ENCODE measurements at regions not wholly inside any gene's neighbourhood (a gene's known extent, or its start where the extent isn't known, plus 50 kb on each side); places are given as distances from the start of the nearest gene placed in this dataset.

GRCh38 chr5:107231191-107231590 lies 439.5 kb downstream of the EFNA5 start:
- H3K9me3 Mint-ChIP-seq, result no peaks in the 10 kb centered on the region
- no peaks in the 10 kb centered on the region for H3K36me3 Mint-ChIP-seq (ENCODE audit: insufficient read depth)
- no peak overlapping the region for H3K4me3 Mint-ChIP-seq
- no peaks in the 10 kb centered on the region for H3K4me1 Mint-ChIP-seq (ENCODE audit: low read depth)
- no peaks in the 10 kb centered on the region for H3K27me3 Mint-ChIP-seq (ENCODE audit: low read depth)
- ATAC-seq (no peak), DNase-seq (no peak)

GRCh38 chr5:107230367-107230766 lies 440.4 kb downstream of the EFNA5 start:
- H3K27me3 Mint-ChIP-seq (ENCODE audit: low read depth), result no peaks in the 10 kb centered on the region
- DNase-seq, result no peak
- no peaks in the 10 kb centered on the region for H3K9me3 Mint-ChIP-seq
- ATAC-seq, result no peak
- H3K36me3 Mint-ChIP-seq (ENCODE audit: insufficient read depth), result no peaks in the 10 kb centered on the region
- H3K4me3 Mint-ChIP-seq, result no peak overlapping the region
- no peaks in the 10 kb centered on the region for H3K4me1 Mint-ChIP-seq (ENCODE audit: low read depth)

- Mint-ChIP-seq H3K4me3 (no peak overlapping the region), H3K27me3 (ENCODE audit: low read depth) (no peaks in the 10 kb centered on the region), H3K4me1 (ENCODE audit: low read depth) (no peaks in the 10 kb centered on the region), H3K9me3 (no peaks in the 10 kb centered on the region), H3K36me3 (ENCODE audit: insufficient read depth) (no peaks in the 10 kb centered on the region)
- ATAC-seq, result no peak
- DNase-seq, result no peak
Observed at GRCh38 chr5:107228226-107228625, 442.5 kb downstream of the EFNA5 start.

- no peak overlapping the region for H3K4me3 Mint-ChIP-seq
- H3K9me3 Mint-ChIP-seq, result no peaks in the 10 kb centered on the region
- H3K4me1 Mint-ChIP-seq (ENCODE audit: low read depth), result no peaks in the 10 kb centered on the region
Observed at GRCh38 chr5:107224272-107224671, 446.5 kb downstream of the EFNA5 start.

GRCh38 chr5:107223066-107223465 lies 447.7 kb downstream of the EFNA5 start:
- Mint-ChIP-seq H3K36me3 (ENCODE audit: insufficient read depth) (no peaks in the 10 kb centered on the region), H3K27me3 (ENCODE audit: low read depth) (no peaks in the 10 kb centered on the region), H3K9me3 (no peaks in the 10 kb centered on the region), H3K4me3 (no peak overlapping the region), H3K4me1 (ENCODE audit: low read depth) (no peaks in the 10 kb centered on the region)
- DNase-seq (no peak), ATAC-seq (no peak)

More at GRCh38 chr5:107224272-107224671, 446.5 kb downstream of the EFNA5 start:
- Mint-ChIP-seq H3K36me3 (ENCODE audit: insufficient read depth) (no peaks in the 10 kb centered on the region), H3K27me3 (ENCODE audit: low read depth) (no peaks in the 10 kb centered on the region)
- no peak for ATAC-seq
- no peak for DNase-seq

- Mint-ChIP-seq H3K27me3 (ENCODE audit: low read depth) (no peaks in the 10 kb centered on the region), H3K4me1 (ENCODE audit: low read depth) (no peaks in the 10 kb centered on the region), H3K9me3 (no peaks in the 10 kb centered on the region), H3K36me3 (ENCODE audit: insufficient read depth) (no peaks in the 10 kb centered on the region), H3K4me3 (no peak overlapping the region)
- ATAC-seq (no peak), DNase-seq (no peak)
Observed at GRCh38 chr5:107219993-107220392, 450.7 kb downstream of the EFNA5 start.

- no peaks in the 10 kb centered on the region for H3K4me1 Mint-ChIP-seq (ENCODE audit: low read depth)
- ATAC-seq (no peak), DNase-seq (no peak)
- H3K9me3 Mint-ChIP-seq, result no peaks in the 10 kb centered on the region
- H3K4me3 Mint-ChIP-seq, result no peak overlapping the region
- H3K27me3 Mint-ChIP-seq (ENCODE audit: low read depth), result no peaks in the 10 kb centered on the region
- H3K36me3 Mint-ChIP-seq (ENCODE audit: insufficient read depth), result no peaks in the 10 kb centered on the region
Observed at GRCh38 chr5:107218457-107219193, 452.1 kb downstream of the EFNA5 start.

- DNase-seq (no peak), ATAC-seq (no peak)
- no peaks in the 10 kb centered on the region for H3K27me3 Mint-ChIP-seq (ENCODE audit: low read depth)
- H3K9me3 Mint-ChIP-seq, result no peaks in the 10 kb centered on the region
- no peak overlapping the region for H3K4me3 Mint-ChIP-seq
- H3K36me3 Mint-ChIP-seq (ENCODE audit: insufficient read depth), result no peaks in the 10 kb centered on the region
- H3K4me1 Mint-ChIP-seq (ENCODE audit: low read depth), result no peaks in the 10 kb centered on the region
Observed at GRCh38 chr5:107217721-107218130, 453.0 kb downstream of the EFNA5 start.

- H3K4me3 Mint-ChIP-seq, result no peak overlapping the region
- DNase-seq (no peak), ATAC-seq (no peak)
- no peaks in the 10 kb centered on the region for H3K36me3 Mint-ChIP-seq (ENCODE audit: insufficient read depth)
- H3K9me3 Mint-ChIP-seq, result no peaks in the 10 kb centered on the region
- no peaks in the 10 kb centered on the region for H3K4me1 Mint-ChIP-seq (ENCODE audit: low read depth)
- no peaks in the 10 kb centered on the region for H3K27me3 Mint-ChIP-seq (ENCODE audit: low read depth)
Observed at GRCh38 chr5:107216587-107216986, 454.1 kb downstream of the EFNA5 start.

- Mint-ChIP-seq H3K4me1 (ENCODE audit: low read depth) (no peaks in the 10 kb centered on the region), H3K36me3 (ENCODE audit: insufficient read depth) (no peaks in the 10 kb centered on the region)
Observed at GRCh38 chr5:107215611-107216010, 455.1 kb downstream of the EFNA5 start.

GRCh38 chr5:107213025-107213424 lies 457.7 kb downstream of the EFNA5 start:
- Mint-ChIP-seq H3K9me3 (no peaks in the 10 kb centered on the region), H3K4me1 (ENCODE audit: low read depth) (no peaks in the 10 kb centered on the region), H3K4me3 (no peak overlapping the region), H3K36me3 (ENCODE audit: insufficient read depth) (no peaks in the 10 kb centered on the region), H3K27me3 (ENCODE audit: low read depth) (no peaks in the 10 kb centered on the region)
- no peak for ATAC-seq
- no peak for DNase-seq

More at GRCh38 chr5:107215611-107216010, 455.1 kb downstream of the EFNA5 start:
- ATAC-seq, result no peak
- no peaks in the 10 kb centered on the region for H3K27me3 Mint-ChIP-seq (ENCODE audit: low read depth)
- DNase-seq, result no peak
- H3K9me3 Mint-ChIP-seq, result no peaks in the 10 kb centered on the region
- H3K4me3 Mint-ChIP-seq, result no peak overlapping the region

- ATAC-seq (no peak), DNase-seq (no peak)
- Mint-ChIP-seq H3K4me3 (no peak overlapping the region), H3K4me1 (ENCODE audit: low read depth) (no peaks in the 10 kb centered on the region), H3K9me3 (no peaks in the 10 kb centered on the region), H3K27me3 (ENCODE audit: low read depth) (no peaks in the 10 kb centered on the region), H3K36me3 (ENCODE audit: insufficient read depth) (no peaks in the 10 kb centered on the region)
Observed at GRCh38 chr5:107211630-107212029, 459.1 kb downstream of the EFNA5 start.

GRCh38 chr5:107208867-107209266 lies 461.9 kb downstream of the EFNA5 start:
- no peak overlapping the region for H3K4me3 Mint-ChIP-seq
- H3K4me1 Mint-ChIP-seq (ENCODE audit: low read depth), result no peaks in the 10 kb centered on the region
- H3K9me3 Mint-ChIP-seq, result no peaks in the 10 kb centered on the region
- H3K27me3 Mint-ChIP-seq (ENCODE audit: low read depth), result no peaks in the 10 kb centered on the region
- ATAC-seq, result no peak
- DNase-seq, result no peak
- H3K36me3 Mint-ChIP-seq (ENCODE audit: insufficient read depth), result no peaks in the 10 kb centered on the region

GRCh38 chr5:107204413-107204812 lies 466.3 kb downstream of the EFNA5 start:
- H3K4me3 Mint-ChIP-seq, result no peak overlapping the region
- no peaks in the 10 kb centered on the region for H3K9me3 Mint-ChIP-seq
- ATAC-seq (no peak), DNase-seq (no peak)
- H3K27me3 Mint-ChIP-seq (ENCODE audit: low read depth), result no peaks in the 10 kb centered on the region
- H3K36me3 Mint-ChIP-seq (ENCODE audit: insufficient read depth), result no peaks in the 10 kb centered on the region
- H3K4me1 Mint-ChIP-seq (ENCODE audit: low read depth), result no peaks in the 10 kb centered on the region

GRCh38 chr5:107203243-107203642 lies 467.5 kb downstream of the EFNA5 start:
- ATAC-seq (no peak), DNase-seq (no peak)
- Mint-ChIP-seq H3K4me1 (ENCODE audit: low read depth) (no peaks in the 10 kb centered on the region), H3K36me3 (ENCODE audit: insufficient read depth) (no peaks in the 10 kb centered on the region), H3K27me3 (ENCODE audit: low read depth) (no peaks in the 10 kb centered on the region), H3K4me3 (no peak overlapping the region), H3K9me3 (no peaks in the 10 kb centered on the region)
